ENCODE measurements at regions not wholly inside any gene's neighbourhood (a gene's known extent, or its start where the extent isn't known, plus 50 kb on each side); places are given as distances from the start of the nearest gene placed in this dataset.

GRCh38 chr14:83300476-83301064, 1766.9 kb upstream of the SEL1L start:
- peak; percentile 95 for TF ChIP-seq CTCF (IDR thresholded peaks at IDR 0.05)
- no peak for TF ChIP-seq ZFX (IDR thresholded peaks at IDR 0.05; ENCODE audit: borderline replicate concordance)

Measured in 22Rv1 (cell line).